Left renal cortex interstitium (tissue), 4 donors: ENCODE measurements at regions not wholly inside any gene's neighbourhood (a gene's known extent, or its start where the extent isn't known, plus 50 kb on each side); places are given as distances from the start of the nearest gene placed in this dataset.

Experiments used
- DNase-seq, 4 donors: peaks; one replicate each; pipeline ENCODE4 v3.0.0-alpha.2; 2013; ENCODE audit warnings: low read depth in 4 of 4, low spot score in 2 of 4, missing footprints in 1 of 4

GRCh38 chr9:21744841-21745240 is 57.6 kb upstream of the MTAP start:
- no peak for DNase-seq

- no peak for DNase-seq
These were observed 55.9 kb upstream of the MTAP start for GRCh38 chr9:21746550-21746949.

- no peak for DNase-seq
These were observed 55.3 kb upstream of the MTAP start for GRCh38 chr9:21747175-21747574.

GRCh38 chr9:21750021-21750735 is 52.3 kb upstream of the MTAP start:
- DNase-seq = no peak

- no peak for DNase-seq
These were observed 50.4 kb upstream of the MTAP start for GRCh38 chr9:21751998-21752397.
